NCI-H2196 (cell line): ENCODE measurements at regions not wholly inside any gene's neighbourhood (a gene's known extent, or its start where the extent isn't known, plus 50 kb on each side); places are given as distances from the start of the nearest gene placed in this dataset.
A peak's percentile ranks its signal among the peaks of the same experiment; 100 is the strongest.
"Not testable (repeated sequence)": the region's sequence is repeated elsewhere in the genome, so short reads cannot be mapped to it uniquely, and the experiment has no call there.

ENCODE experiments used
- DNase-seq: peaks from one replicate; lab custom pipeline; 2025; ENCODE audit not compliant: unreplicated experiment; lab: John Stamatoyannopoulos, UW

- DNase-seq, result no peak
Measured at GRCh38 chrX:46034868-46035267, 510.4 kb downstream of the ZNF674 start.

GRCh38 chrX:46029777-46030176 is 515.4 kb downstream of the ZNF674 start:
- DNase-seq, result peak; percentile 29

- no peak for DNase-seq
Measured at GRCh38 chrX:46016296-46016695, 528.9 kb downstream of the ZNF674 start.

GRCh38 chrX:46015653-46016052 is 529.6 kb downstream of the ZNF674 start:
- DNase-seq, result no peak

GRCh38 chrX:45992402-45993123 is 552.7 kb downstream of the ZNF674 start:
- no peak for DNase-seq

- no peak for DNase-seq
Measured at GRCh38 chrX:45986971-45987370, 558.2 kb downstream of the ZNF674 start.

- DNase-seq, result no peak
Measured at GRCh38 chrX:45986081-45986480, 559.1 kb downstream of the ZNF674 start.

GRCh38 chrX:45982958-45983727 is 562.1 kb downstream of the ZNF674 start:
- not testable (repeated sequence) for DNase-seq

GRCh38 chrX:45980726-45981125 is 564.5 kb downstream of the ZNF674 start:
- DNase-seq, result no peak

GRCh38 chrX:45975633-45976032 is 569.6 kb downstream of the ZNF674 start:
- DNase-seq, result no peak

- DNase-seq, result no peak
Measured at GRCh38 chrX:45972636-45973035, 572.6 kb downstream of the ZNF674 start.

- DNase-seq, result no peak
Measured at GRCh38 chrX:45959567-45959966, 585.7 kb downstream of the ZNF674 start.

GRCh38 chrX:45956191-45956870 is 588.9 kb downstream of the ZNF674 start:
- DNase-seq, result no peak

- no peak for DNase-seq
Measured at GRCh38 chrX:45955661-45956060, 589.6 kb downstream of the ZNF674 start.

- no peak for DNase-seq
Measured at GRCh38 chrX:45954026-45954425, 591.2 kb downstream of the ZNF674 start.

- DNase-seq, result no peak
Measured at GRCh38 chrX:45952030-45952429, 593.2 kb downstream of the ZNF674 start.

GRCh38 chrX:45935408-45935807 is 609.8 kb downstream of the ZNF674 start:
- DNase-seq, result no peak

- no peak for DNase-seq
Measured at GRCh38 chrX:45912316-45912715, 632.9 kb downstream of the ZNF674 start.

- no peak for DNase-seq
Measured at GRCh38 chrX:45907786-45908185, 637.4 kb downstream of the ZNF674 start.

GRCh38 chrX:45903781-45904201 is 641.4 kb downstream of the ZNF674 start:
- peak; percentile 1 for DNase-seq

GRCh38 chrX:45900766-45901615 is 644.2 kb downstream of the ZNF674 start:
- no peak for DNase-seq
